Tibial nerve (tissue), 4 donors: ENCODE measurements at regions not wholly inside any gene's neighbourhood (a gene's known extent, or its start where the extent isn't known, plus 50 kb on each side); places are given as distances from the start of the nearest gene placed in this dataset.

Experiments
- EP300 ChIP-seq, 2 donors: sonication (generic); formaldehyde crosslinking; IDR thresholded peaks; one replicate each; pipeline ENCODE4 v1.6.1; 2017; ENCODE audit warnings: antibody characterized with exemption in 2 of 2, mild to moderate bottlenecking in 1 of 2
- POLR2A ChIP-seq, 2 donors: fragments of 450-650 bp; IDR thresholded peaks; one replicate each; pipeline ENCODE4 v1.6.1; 2017; ENCODE audit warnings: antibody characterized with exemption in 2 of 2, mild to moderate bottlenecking in 2 of 2, moderate library complexity in 2 of 2
- TF ChIP-seq, protein P1 (sequence below), 5 experiments: fragments of 200-600 bp in 3 of 5; fragments of 450-650 bp in 2 of 5; sonication (generic) in 3 of 5; IDR thresholded peaks; one replicate each; pipeline ENCODE4 v1.5.1; 2016 to 2019; ENCODE audit warnings: antibody characterized with exemption in 5 of 5, mild to moderate bottlenecking in 3 of 5, moderate library complexity in 2 of 5

- TF ChIP-seq EP300 (IDR thresholded peaks at IDR 0.05) (no peak), POLR2A (IDR thresholded peaks at IDR 0.05) (no peak)
- TF ChIP-seq, protein P1, sequence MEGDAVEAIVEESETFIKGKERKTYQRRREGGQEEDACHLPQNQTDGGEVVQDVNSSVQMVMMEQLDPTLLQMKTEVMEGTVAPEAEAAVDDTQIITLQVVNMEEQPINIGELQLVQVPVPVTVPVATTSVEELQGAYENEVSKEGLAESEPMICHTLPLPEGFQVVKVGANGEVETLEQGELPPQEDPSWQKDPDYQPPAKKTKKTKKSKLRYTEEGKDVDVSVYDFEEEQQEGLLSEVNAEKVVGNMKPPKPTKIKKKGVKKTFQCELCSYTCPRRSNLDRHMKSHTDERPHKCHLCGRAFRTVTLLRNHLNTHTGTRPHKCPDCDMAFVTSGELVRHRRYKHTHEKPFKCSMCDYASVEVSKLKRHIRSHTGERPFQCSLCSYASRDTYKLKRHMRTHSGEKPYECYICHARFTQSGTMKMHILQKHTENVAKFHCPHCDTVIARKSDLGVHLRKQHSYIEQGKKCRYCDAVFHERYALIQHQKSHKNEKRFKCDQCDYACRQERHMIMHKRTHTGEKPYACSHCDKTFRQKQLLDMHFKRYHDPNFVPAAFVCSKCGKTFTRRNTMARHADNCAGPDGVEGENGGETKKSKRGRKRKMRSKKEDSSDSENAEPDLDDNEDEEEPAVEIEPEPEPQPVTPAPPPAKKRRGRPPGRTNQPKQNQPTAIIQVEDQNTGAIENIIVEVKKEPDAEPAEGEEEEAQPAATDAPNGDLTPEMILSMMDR (IDR thresholded peaks at IDR 0.05) = no peak
These were observed 851.6 kb upstream of the SOX9 start for GRCh38 chr17:71269201-71269600.
